ENCODE measurements at regions not wholly inside any gene's neighbourhood (a gene's known extent, or its start where the extent isn't known, plus 50 kb on each side); places are given as distances from the start of the nearest gene placed in this dataset.

DNA sequence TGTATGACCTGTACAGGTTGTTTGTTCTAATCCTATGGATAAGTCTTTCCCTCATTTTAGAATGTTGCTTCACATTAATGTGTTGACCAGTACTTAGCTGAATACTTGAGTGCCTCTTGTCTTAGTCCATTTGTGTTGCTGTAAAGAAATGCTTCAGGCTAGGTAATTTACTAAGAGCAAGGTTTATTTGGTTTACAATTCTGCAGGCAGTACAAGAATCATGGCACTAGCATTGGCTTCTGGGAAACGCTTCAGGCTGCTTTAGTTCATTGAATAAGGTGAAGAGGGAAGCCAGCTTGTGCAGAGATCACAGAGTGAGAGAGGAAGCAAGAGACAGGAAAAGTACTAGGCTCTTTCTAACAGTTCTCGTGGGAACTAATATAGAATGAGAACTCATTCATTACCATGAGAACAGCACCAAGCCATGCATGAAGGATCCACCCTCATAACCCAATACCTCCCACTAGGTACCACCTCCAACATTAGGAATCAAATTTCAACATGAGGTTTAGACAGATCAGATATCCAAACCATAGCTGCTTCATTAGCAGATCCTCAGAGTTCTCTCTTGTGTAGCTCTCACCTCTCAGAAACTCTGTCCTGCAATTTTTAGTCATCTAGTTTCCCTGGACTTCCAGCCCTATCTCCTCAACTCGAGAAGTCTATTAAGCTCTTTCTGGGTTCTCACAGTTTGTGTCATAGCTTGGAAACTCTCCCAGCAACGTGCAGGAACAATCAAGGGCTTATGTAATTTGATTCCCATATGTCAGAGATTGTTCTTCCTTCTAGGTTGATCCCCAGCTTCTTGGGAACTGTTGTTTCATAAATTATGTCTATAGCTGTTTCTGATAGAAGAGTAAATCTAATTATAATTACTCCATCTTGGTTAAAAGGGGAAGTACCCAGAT is 2082.3 kb upstream of the CELF4 start:
- H3K4me2 ChIP-seq (ENCODE audit: low read length), result no peak overlapping the region
- no peak overlapping the region for H3K27ac ChIP-seq (ENCODE audit: low read depth, low read length)
- no peaks in the 10 kb centered on the region for H3F3A ChIP-seq (ENCODE audit: control insufficient read depth, insufficient read depth)
- H3K9me2 ChIP-seq (replicated peaks; ENCODE audit: control insufficient read depth, low read length), result no peaks in the 10 kb centered on the region
- no peaks in the 10 kb centered on the region for H3K9me3 ChIP-seq (ENCODE audit: control insufficient read depth, insufficient read depth, low read length)
- no peaks in the 10 kb centered on the region for H3K27me3 ChIP-seq (ENCODE audit: control insufficient read depth, low read length)
- H3K36me3 ChIP-seq (ENCODE audit: control insufficient read depth, low read length), result no peaks in the 10 kb centered on the region
- no peaks in the 10 kb centered on the region for H4K20me1 ChIP-seq (ENCODE audit: control insufficient read depth, insufficient read depth, low read depth, low read length)
- H3K4me1 ChIP-seq (ENCODE audit: control insufficient read depth, low read length), result no peaks in the 10 kb centered on the region
- H3K4me3 ChIP-seq (ENCODE audit: low read length), result no peak overlapping the region
- no peaks in the 10 kb centered on the region for H3K79me2 ChIP-seq (ENCODE audit: control insufficient read depth, low read length)
- TF ChIP-seq, protein P1, sequence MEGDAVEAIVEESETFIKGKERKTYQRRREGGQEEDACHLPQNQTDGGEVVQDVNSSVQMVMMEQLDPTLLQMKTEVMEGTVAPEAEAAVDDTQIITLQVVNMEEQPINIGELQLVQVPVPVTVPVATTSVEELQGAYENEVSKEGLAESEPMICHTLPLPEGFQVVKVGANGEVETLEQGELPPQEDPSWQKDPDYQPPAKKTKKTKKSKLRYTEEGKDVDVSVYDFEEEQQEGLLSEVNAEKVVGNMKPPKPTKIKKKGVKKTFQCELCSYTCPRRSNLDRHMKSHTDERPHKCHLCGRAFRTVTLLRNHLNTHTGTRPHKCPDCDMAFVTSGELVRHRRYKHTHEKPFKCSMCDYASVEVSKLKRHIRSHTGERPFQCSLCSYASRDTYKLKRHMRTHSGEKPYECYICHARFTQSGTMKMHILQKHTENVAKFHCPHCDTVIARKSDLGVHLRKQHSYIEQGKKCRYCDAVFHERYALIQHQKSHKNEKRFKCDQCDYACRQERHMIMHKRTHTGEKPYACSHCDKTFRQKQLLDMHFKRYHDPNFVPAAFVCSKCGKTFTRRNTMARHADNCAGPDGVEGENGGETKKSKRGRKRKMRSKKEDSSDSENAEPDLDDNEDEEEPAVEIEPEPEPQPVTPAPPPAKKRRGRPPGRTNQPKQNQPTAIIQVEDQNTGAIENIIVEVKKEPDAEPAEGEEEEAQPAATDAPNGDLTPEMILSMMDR (IDR thresholded peaks at IDR 0.05; ENCODE audit: low read depth, low read length, poor library complexity, severe bottlenecking), result no peak
- no peak for TF ChIP-seq EZH2phosphoT487 (IDR thresholded peaks at IDR 0.05; ENCODE audit: borderline replicate concordance, low read length)

- no peaks in the 10 kb centered on the region for H3F3A ChIP-seq (ENCODE audit: control insufficient read depth, insufficient read depth)
- H3K79me2 ChIP-seq (ENCODE audit: control insufficient read depth, low read length), result no peaks in the 10 kb centered on the region
- H3K36me3 ChIP-seq (ENCODE audit: control insufficient read depth, low read length), result no peaks in the 10 kb centered on the region
- H3K9me2 ChIP-seq (replicated peaks; ENCODE audit: control insufficient read depth, low read length), result no peaks in the 10 kb centered on the region
- no peak overlapping the region for H3K27ac ChIP-seq (ENCODE audit: low read depth, low read length)
- H3K9me3 ChIP-seq (ENCODE audit: control insufficient read depth, insufficient read depth, low read length), result no peaks in the 10 kb centered on the region
- no peaks in the 10 kb centered on the region for H3K4me1 ChIP-seq (ENCODE audit: control insufficient read depth, low read length)
- H4K20me1 ChIP-seq (ENCODE audit: control insufficient read depth, insufficient read depth, low read depth, low read length), result no peaks in the 10 kb centered on the region
- H3K4me2 ChIP-seq (ENCODE audit: low read length), result no peak overlapping the region
- H3K27me3 ChIP-seq (ENCODE audit: control insufficient read depth, low read length), result no peaks in the 10 kb centered on the region
- TF ChIP-seq, protein P1 (IDR thresholded peaks at IDR 0.05; ENCODE audit: low read depth, low read length, poor library complexity, severe bottlenecking), result no peak
- TF ChIP-seq EZH2phosphoT487 (IDR thresholded peaks at IDR 0.05; ENCODE audit: borderline replicate concordance, low read length), result no peak
- no peak overlapping the region for H3K4me3 ChIP-seq (ENCODE audit: low read length)
Observed at GRCh38 chr18:39638224-39638623, 2072.6 kb upstream of the CELF4 start.

DNA sequence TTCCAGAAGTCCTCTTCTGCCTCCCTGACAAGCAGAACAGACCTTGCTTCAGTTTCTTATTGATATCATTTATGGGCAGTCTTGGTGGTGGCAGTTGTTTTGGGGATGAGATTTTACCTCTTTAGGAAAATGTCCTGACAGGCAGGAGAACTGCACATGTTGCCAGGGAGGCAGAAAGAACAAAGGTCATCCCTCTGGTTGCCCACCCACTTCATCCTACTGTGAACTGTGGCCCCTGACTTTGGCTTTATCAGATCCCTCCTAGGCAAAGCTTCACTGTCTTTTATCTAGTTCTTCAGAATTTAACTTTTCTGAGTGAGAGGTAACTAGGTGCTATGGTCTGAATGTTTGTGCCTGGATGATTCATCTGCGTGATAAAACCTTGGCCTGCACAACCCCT is 2071.3 kb upstream of the CELF4 start:
- Histone ChIP-seq H3K36me3 (ENCODE audit: control insufficient read depth, low read length) (no peaks in the 10 kb centered on the region), H3K4me2 (ENCODE audit: low read length) (no peak overlapping the region), H3K4me1 (ENCODE audit: control insufficient read depth, low read length) (no peaks in the 10 kb centered on the region), H3K27me3 (ENCODE audit: control insufficient read depth, low read length) (no peaks in the 10 kb centered on the region), H3K9me2 (replicated peaks; ENCODE audit: control insufficient read depth, low read length) (no peaks in the 10 kb centered on the region), H4K20me1 (ENCODE audit: control insufficient read depth, insufficient read depth, low read depth, low read length) (no peaks in the 10 kb centered on the region), H3K27ac (ENCODE audit: low read depth, low read length) (no peak overlapping the region), H3K79me2 (ENCODE audit: control insufficient read depth, low read length) (no peaks in the 10 kb centered on the region), H3K4me3 (ENCODE audit: low read length) (no peak overlapping the region), H3K9me3 (ENCODE audit: control insufficient read depth, insufficient read depth, low read length) (no peaks in the 10 kb centered on the region), H3F3A (ENCODE audit: control insufficient read depth, insufficient read depth) (no peaks in the 10 kb centered on the region)
- TF ChIP-seq, protein P1 (IDR thresholded peaks at IDR 0.05; ENCODE audit: low read depth, low read length, poor library complexity, severe bottlenecking), result no peak

Measured in DOHH2 (cell line).